Fibroblast of lung (primary cell): ENCODE measurements at regions not wholly inside any gene's neighbourhood (a gene's known extent, or its start where the extent isn't known, plus 50 kb on each side); places are given as distances from the start of the nearest gene placed in this dataset.

Experiments used
- DNase-seq, 2 donors: peaks; one replicate each; pipeline versions ENCODE4 v3.0.0 to v3.0.0-alpha.2; 2010; ENCODE audit warnings: low read depth in 2 of 2
- H2AFZ ChIP-seq: 2 replicates; pipeline ENCODE4 v1.5.1; 2012; ENCODE audit warnings: low read length, control low read depth, inconsistent platforms
- H3K27ac ChIP-seq: 2 replicates; pipeline ENCODE4 v1.5.1; 2011; ENCODE audit warnings: low read length, control low read depth; ENCODE audit not compliant: insufficient read depth
- H3K27me3 ChIP-seq: 2 replicates; pipeline ENCODE4 v1.5.1; 2011; ENCODE audit warnings: mild to moderate bottlenecking, low read length; ENCODE audit not compliant: control insufficient read depth, insufficient read depth
- H3K36me3 ChIP-seq: 2 replicates; pipeline ENCODE4 v1.5.1; 2011; ENCODE audit warnings: low read length; ENCODE audit not compliant: control insufficient read depth, insufficient read depth
- H3K4me1 ChIP-seq: 2 replicates; pipeline ENCODE4 v1.5.1; 2011; ENCODE audit warnings: low read length; ENCODE audit not compliant: control insufficient read depth, insufficient read depth; ENCODE audit errors: extremely low read depth
- H3K4me2 ChIP-seq: 2 replicates; pipeline ENCODE4 v1.5.1; 2011; ENCODE audit warnings: low read length, control low read depth; ENCODE audit not compliant: insufficient read depth; ENCODE audit errors: extremely low read depth
- H3K4me3 ChIP-seq, 4 experiments: fragments of 200-600 bp in 1 of 4; sonication (generic) in 1 of 4; replicated peaks in 1 of 4; 2 replicates each; pipeline ENCODE4 v1.5.1; 2011 to 2016; ENCODE audit warnings: low read length in 4 of 4, low read depth in 3 of 4, mild to moderate bottlenecking in 3 of 4, control low read depth in 2 of 4, inconsistent platforms in 1 of 4, mixed read lengths in 1 of 4; ENCODE audit not compliant: insufficient read depth in 1 of 4; ENCODE audit errors: control extremely low read depth in 1 of 4
- H3K79me2 ChIP-seq: 2 replicates; pipeline ENCODE4 v1.5.1; 2012; ENCODE audit warnings: mild to moderate bottlenecking, low read length, inconsistent platforms; ENCODE audit not compliant: control insufficient read depth, insufficient read depth
- H3K9ac ChIP-seq: 2 replicates; pipeline ENCODE4 v1.5.1; 2011; ENCODE audit warnings: mild to moderate bottlenecking, low read length, control low read depth; ENCODE audit not compliant: insufficient read depth
- H3K9me3 ChIP-seq: 2 replicates; pipeline ENCODE4 v1.5.1; 2012; ENCODE audit warnings: low read depth, low read length; ENCODE audit not compliant: control insufficient read depth, insufficient read depth
- H4K20me1 ChIP-seq: 2 replicates; pipeline ENCODE4 v1.5.1; 2011; ENCODE audit warnings: low read length; ENCODE audit not compliant: control insufficient read depth, insufficient read depth; ENCODE audit errors: extremely low read depth
- CTCF ChIP-seq, 2 donors: IDR thresholded peaks in 1 of 2; conservative IDR thresholded peaks in 1 of 2; 1 replicate in 1 of 2; 2 replicates in 1 of 2; pipeline ENCODE4 v1.5.1; 2011 to 2012; ENCODE audit warnings: low read length in 2 of 2, control low read depth in 1 of 2, inconsistent platforms in 1 of 2, low read depth in 1 of 2, mild to moderate bottlenecking in 1 of 2
- EZH2 ChIP-seq: IDR thresholded peaks from 2 replicates; pipeline ENCODE4 v1.5.1; 2012; ENCODE audit warnings: low read length, control low read depth, mild to moderate bottlenecking; ENCODE audit errors: missing control alignments

- H3K27ac ChIP-seq, result no peak overlapping the region
- no peak overlapping the region for H3K4me3 ChIP-seq
Observed at GRCh38 chr3:177307826-177308225, 110.5 kb upstream of the TBL1XR1 start.

GRCh38 chr3:177308286-177308685, 111.0 kb upstream of the TBL1XR1 start:
- Histone ChIP-seq H3K27me3 (no peaks in the 10 kb centered on the region), H3K27ac (no peak overlapping the region), H4K20me1 (no peaks in the 10 kb centered on the region), H2AFZ (no peak overlapping the region), H3K4me2 (no peak overlapping the region), H3K9ac (no peak overlapping the region), H3K4me1 (no peaks in the 10 kb centered on the region), H3K4me3 (no peak overlapping the region), H3K36me3 (no peaks in the 10 kb centered on the region), H3K9me3 (no peaks in the 10 kb centered on the region), H3K79me2 (no peaks in the 10 kb centered on the region)
- no peak for DNase-seq
- TF ChIP-seq EZH2, result no peak
- no peak for TF ChIP-seq CTCF (conservative IDR thresholded peaks at IDR 0.05 in 1 of 2, IDR thresholded peaks at IDR 0.05 in 1 of 2; ENCODE audit: low read depth in 1 of 2, low read length in 2 of 2)

More at GRCh38 chr3:177307826-177308225, 110.5 kb upstream of the TBL1XR1 start:
- no peak for TF ChIP-seq CTCF (conservative IDR thresholded peaks at IDR 0.05 in 1 of 2, IDR thresholded peaks at IDR 0.05 in 1 of 2; ENCODE audit: low read depth in 1 of 2, low read length in 2 of 2)
- no peak for TF ChIP-seq EZH2
- H3K9me3 ChIP-seq, result no peaks in the 10 kb centered on the region
- no peak overlapping the region for H3K4me2 ChIP-seq
- H4K20me1 ChIP-seq, result no peaks in the 10 kb centered on the region
- no peak for DNase-seq
- no peaks in the 10 kb centered on the region for H3K79me2 ChIP-seq
- no peak overlapping the region for H3K9ac ChIP-seq
- H2AFZ ChIP-seq, result no peak overlapping the region
- H3K27me3 ChIP-seq, result no peaks in the 10 kb centered on the region
- H3K4me1 ChIP-seq, result no peaks in the 10 kb centered on the region
- no peaks in the 10 kb centered on the region for H3K36me3 ChIP-seq

- H3K4me1 ChIP-seq, result no peaks in the 10 kb centered on the region
- no peaks in the 10 kb centered on the region for H3K36me3 ChIP-seq
- H3K27ac ChIP-seq, result no peak overlapping the region
- H3K9me3 ChIP-seq, result no peaks in the 10 kb centered on the region
- H3K4me2 ChIP-seq, result no peak overlapping the region
- no peak overlapping the region for H3K9ac ChIP-seq
- DNase-seq, result no peak
- H4K20me1 ChIP-seq, result no peaks in the 10 kb centered on the region
- no peak overlapping the region for H3K4me3 ChIP-seq
- no peak for TF ChIP-seq EZH2
- TF ChIP-seq CTCF (conservative IDR thresholded peaks at IDR 0.05 in 1 of 2, IDR thresholded peaks at IDR 0.05 in 1 of 2; ENCODE audit: low read depth in 1 of 2, low read length in 2 of 2), result no peak
- H3K79me2 ChIP-seq, result no peaks in the 10 kb centered on the region
- H3K27me3 ChIP-seq, result no peaks in the 10 kb centered on the region
- no peak overlapping the region for H2AFZ ChIP-seq
Observed at GRCh38 chr3:177308911-177309310, 111.6 kb upstream of the TBL1XR1 start.
